HAP-1 (cell line): ENCODE measurements at regions not wholly inside any gene's neighbourhood (a gene's known extent, or its start where the extent isn't known, plus 50 kb on each side); places are given as distances from the start of the nearest gene placed in this dataset.

Experiments
- DNase-seq, 2 experiments: peaks; one replicate each; pipeline ENCODE4 v3.0.0-alpha.2; 2016 to 2020; ENCODE audit warnings: low spot score in 2 of 2
- H3K27me3 ChIP-seq: fragments of 250-450 bp; sonication (Bioruptor Pico); 2 replicates; pipeline ENCODE4 v1.5.1; 2020; ENCODE audit warnings: low read depth, mild to moderate bottlenecking, moderate library complexity
- H3K36me3 ChIP-seq: fragments of 250-450 bp; sonication (Bioruptor Pico); replicated peaks from 2 replicates; pipeline ENCODE4 v1.5.1; 2020; ENCODE audit warnings: mild to moderate bottlenecking
- H3K4me1 ChIP-seq: fragments of 250-450 bp; sonication (Bioruptor Pico); 2 replicates; pipeline ENCODE4 v1.5.1; 2020; ENCODE audit warnings: mild to moderate bottlenecking
- H3K4me3 ChIP-seq: fragments of 250-450 bp; sonication (Bioruptor Pico); 2 replicates; pipeline ENCODE4 v1.5.1; 2020; ENCODE audit warnings: mild to moderate bottlenecking, moderate library complexity
- H3K9me3 ChIP-seq: fragments of 250-450 bp; sonication (Bioruptor Pico); 2 replicates; pipeline ENCODE4 v1.5.1; 2020; ENCODE audit warnings: mild to moderate bottlenecking, moderate library complexity
- in situ Hi-C: fragments of 300-500 bp; cut with MboI; formaldehyde crosslinking; loops from 3 replicates; pipeline ENCODE4 v1.14.3; 2020; ENCODE audit warnings: low sequenced_read_pairs, inconsistent platforms, mixed read lengths

DNA sequence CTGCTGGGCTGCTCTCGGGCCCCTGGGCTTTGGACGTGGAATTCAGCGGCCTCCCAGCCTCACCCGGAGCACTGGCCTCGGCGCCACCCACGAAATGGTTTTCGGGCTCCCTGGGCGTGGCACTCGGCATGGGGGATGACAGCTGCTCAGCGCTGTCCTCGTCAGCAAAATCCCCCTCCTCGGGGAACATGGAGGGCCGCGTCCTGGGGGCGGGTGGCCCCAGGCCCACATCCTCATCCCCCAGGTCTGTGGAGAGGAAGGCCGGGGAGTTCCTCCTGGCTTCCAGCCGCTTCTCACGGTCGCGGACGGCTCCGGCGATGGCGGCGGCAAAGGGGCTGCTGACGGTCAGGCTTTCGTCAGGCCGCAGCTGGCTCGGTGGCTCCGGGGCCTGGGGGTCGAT, 88.4 kb downstream of the CTTN start:
- no peak overlapping the region for H3K4me3 ChIP-seq
- H3K36me3 ChIP-seq: no peaks in the 10 kb centered on the region
- H3K9me3 ChIP-seq: no peaks in the 10 kb centered on the region; the same call in 1 of the 2 replicates
- no peaks in the 10 kb centered on the region for H3K4me1 ChIP-seq
- in situ Hi-C loops: no loop called here
- H3K27me3 ChIP-seq: no peaks in the 10 kb centered on the region
- DNase-seq: no peak

DNA sequence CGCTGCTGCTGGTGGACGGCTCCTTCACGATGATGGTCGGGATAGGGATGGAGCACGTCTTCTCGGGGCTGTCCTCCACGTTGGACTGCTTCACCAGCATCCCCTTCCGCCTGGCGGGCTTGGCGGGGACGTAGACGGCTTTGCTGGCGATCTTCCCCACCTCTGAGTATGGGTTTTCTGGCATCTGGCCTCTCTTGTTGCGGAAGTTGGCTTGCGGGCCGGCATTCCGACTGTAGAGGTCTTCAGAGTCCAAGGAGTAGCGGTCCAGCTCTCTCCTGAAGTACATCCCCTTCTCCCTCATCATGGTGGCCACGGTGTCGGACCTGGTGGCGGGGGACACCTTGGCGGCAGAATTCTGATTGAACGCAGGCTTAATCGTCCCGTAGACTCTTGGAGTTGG, 88.8 kb downstream of the CTTN start:
- no peak for DNase-seq
- in situ Hi-C loops: no loop called here
- no peaks in the 10 kb centered on the region for H3K27me3 ChIP-seq
- H3K36me3 ChIP-seq: no peaks in the 10 kb centered on the region
- H3K9me3 ChIP-seq: no peaks in the 10 kb centered on the region; the same call in 1 of the 2 replicates
- no peaks in the 10 kb centered on the region for H3K4me1 ChIP-seq
- H3K4me3 ChIP-seq: no peak overlapping the region

DNA sequence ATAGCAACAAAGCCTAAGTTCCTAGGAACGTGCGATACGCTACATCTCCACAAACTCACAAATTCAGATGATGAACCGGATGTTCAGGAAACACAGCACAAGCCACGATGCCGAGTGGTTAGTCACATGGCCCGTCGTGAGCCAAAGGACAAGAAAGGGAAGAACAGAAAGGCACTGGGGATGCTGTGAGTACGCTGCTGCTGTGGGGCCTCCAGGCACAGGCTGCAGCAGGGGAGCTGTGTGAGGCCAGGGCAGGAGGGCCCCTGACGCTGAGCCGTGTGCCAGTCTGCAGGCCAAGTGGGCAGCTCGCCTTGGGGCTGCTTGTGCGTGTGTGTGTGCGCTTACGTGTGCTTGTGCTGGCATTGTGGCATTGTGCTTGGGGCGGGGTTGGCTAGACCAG, 89.4 kb downstream of the CTTN start:
- in situ Hi-C loops: no loop called here
- no peaks in the 10 kb centered on the region; the same call in 1 of the 2 replicates for H3K9me3 ChIP-seq
- H3K36me3 ChIP-seq: no peaks in the 10 kb centered on the region
- no peaks in the 10 kb centered on the region for H3K27me3 ChIP-seq
- DNase-seq: no peak
- no peak overlapping the region for H3K4me3 ChIP-seq
- no peaks in the 10 kb centered on the region for H3K4me1 ChIP-seq

DNA sequence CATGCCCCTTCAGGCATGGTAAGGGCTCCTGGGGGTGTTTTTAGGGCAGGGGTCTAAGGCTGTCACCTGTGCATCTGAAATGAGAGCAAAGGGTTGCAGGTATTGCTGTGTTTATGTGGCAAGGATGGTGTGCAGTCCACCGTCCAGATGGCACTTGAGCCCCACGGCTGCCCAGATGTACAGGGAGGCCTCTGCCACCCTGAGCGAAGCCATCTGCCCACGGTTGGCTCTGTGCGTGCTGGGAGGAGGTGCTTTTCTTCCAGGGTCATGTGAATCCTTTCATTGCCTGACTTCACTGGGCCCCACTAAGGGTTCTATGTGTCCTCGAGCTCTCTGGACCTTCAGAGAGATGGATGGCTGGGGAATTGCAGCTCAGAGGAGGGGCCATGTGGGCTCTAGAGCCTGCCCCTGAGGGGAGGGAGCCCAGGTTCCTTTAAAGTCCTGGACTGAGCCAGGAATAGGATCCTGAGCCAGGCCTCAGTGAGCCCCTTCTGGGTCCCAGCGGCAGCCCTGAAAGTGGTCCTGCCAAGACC, 89.9 kb downstream of the CTTN start:
- no peaks in the 10 kb centered on the region; the same call in 1 of the 2 replicates for H3K9me3 ChIP-seq
- H3K27me3 ChIP-seq: no peaks in the 10 kb centered on the region
- in situ Hi-C loops: no loop called here
- H3K4me3 ChIP-seq: no peak overlapping the region
- no peaks in the 10 kb centered on the region for H3K4me1 ChIP-seq
- no peaks in the 10 kb centered on the region for H3K36me3 ChIP-seq
- no peak for DNase-seq

GRCh38 chr11:70489276-70489675, 90.9 kb downstream of the CTTN start:
- in situ Hi-C loops: no loop called here
- no peaks in the 10 kb centered on the region for H3K4me1 ChIP-seq
- H3K27me3 ChIP-seq: no peaks in the 10 kb centered on the region
- H3K36me3 ChIP-seq: no peaks in the 10 kb centered on the region
- no peaks in the 10 kb centered on the region; the same call in 1 of the 2 replicates for H3K9me3 ChIP-seq
- H3K4me3 ChIP-seq: no peak overlapping the region
- DNase-seq: no peak

DNA sequence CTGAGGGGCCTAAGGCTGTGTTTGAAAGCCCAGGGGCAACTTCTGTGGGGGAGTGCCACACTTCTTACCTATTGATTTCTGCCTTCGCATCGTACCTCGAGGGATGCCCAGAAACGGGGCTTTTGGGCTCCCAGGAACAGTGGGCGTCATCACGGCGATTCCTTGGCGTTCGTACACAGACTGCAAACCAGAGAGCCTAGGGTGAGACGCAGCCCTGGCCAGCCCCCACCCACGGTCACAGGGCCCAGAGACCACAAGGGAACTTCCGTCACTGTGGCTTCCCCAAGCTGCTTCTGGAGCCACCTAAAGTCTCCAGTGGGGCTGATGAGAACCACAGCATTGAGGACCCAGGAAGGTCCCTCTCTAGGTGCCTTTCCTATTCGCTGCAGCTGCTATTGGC, 91.9 kb downstream of the CTTN start:
- no peak for DNase-seq
- H3K4me3 ChIP-seq: no peak overlapping the region
- in situ Hi-C loops: no loop called here
- H3K27me3 ChIP-seq: no peaks in the 10 kb centered on the region
- no peaks in the 10 kb centered on the region for H3K36me3 ChIP-seq
- no peaks in the 10 kb centered on the region for H3K4me1 ChIP-seq
- H3K9me3 ChIP-seq: no peaks in the 10 kb centered on the region; the same call in 1 of the 2 replicates

- DNase-seq: no peak
- H3K4me1 ChIP-seq: no peaks in the 10 kb centered on the region
- no peaks in the 10 kb centered on the region for H3K27me3 ChIP-seq
- H3K9me3 ChIP-seq: no peaks in the 10 kb centered on the region; the same call in 1 of the 2 replicates
- in situ Hi-C loops: no loop called here
- H3K36me3 ChIP-seq: no peaks in the 10 kb centered on the region
- no peak overlapping the region for H3K4me3 ChIP-seq
Measured at GRCh38 chr11:70490723-70491558, 92.6 kb downstream of the CTTN start.

DNA sequence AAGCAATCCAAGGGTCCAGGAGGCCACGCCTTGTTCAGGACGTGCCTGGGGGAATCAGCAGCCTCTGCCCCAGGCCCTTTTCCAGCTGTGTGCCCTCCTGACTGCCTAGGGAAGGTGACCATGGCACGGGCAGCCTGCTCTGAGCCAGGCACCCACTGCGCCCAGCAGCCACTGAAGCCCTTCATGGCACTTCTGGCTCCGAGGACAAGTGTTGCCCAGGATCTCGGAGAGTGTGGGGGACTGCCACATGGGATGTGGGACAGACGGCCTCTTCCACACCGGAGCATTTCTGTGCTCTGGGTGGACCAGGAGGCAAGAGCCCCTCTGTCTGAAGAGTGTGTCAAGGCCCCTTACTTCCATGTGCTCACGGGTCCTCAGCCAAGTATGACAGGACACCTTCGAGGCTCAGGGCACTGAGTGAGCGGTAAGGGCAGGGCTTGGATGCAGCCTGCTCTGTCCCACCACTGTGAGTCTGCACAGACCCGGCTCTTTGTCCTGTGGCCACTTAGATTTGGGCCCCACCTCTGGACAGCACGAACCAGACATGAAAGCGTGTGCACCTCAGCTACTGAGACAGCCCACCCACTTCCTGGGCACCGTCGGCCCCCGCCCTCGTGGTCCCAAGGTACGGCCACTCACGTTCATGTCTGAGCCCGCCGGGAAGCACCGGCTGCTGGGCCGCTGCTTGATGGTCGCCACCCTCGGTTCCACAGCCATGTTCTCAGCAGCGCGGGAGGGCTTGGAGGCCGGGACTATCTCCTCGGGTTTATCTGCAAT, 93.6 kb downstream of the CTTN start:
- Histone ChIP-seq H3K36me3 (no peaks in the 10 kb centered on the region), H3K27me3 (no peaks in the 10 kb centered on the region), H3K4me3 (no peak overlapping the region), H3K4me1 (peaks cover 3% of the 10 kb centered on the region; the same call in 1 of the 2 replicates), H3K9me3 (no peaks in the 10 kb centered on the region; the same call in 1 of the 2 replicates)
- DNase-seq: no peak
- in situ Hi-C loops: no loop called here

GRCh38 chr11:70493089-70493474, 94.8 kb downstream of the CTTN start:
- no peak overlapping the region for H3K4me3 ChIP-seq
- H3K9me3 ChIP-seq: no peaks in the 10 kb centered on the region; the same call in 1 of the 2 replicates
- peaks cover 11% of the 10 kb centered on the region for H3K4me1 ChIP-seq
- in situ Hi-C loops: no loop called here
- no peaks in the 10 kb centered on the region for H3K36me3 ChIP-seq
- H3K27me3 ChIP-seq: no peaks in the 10 kb centered on the region
- no peak for DNase-seq

DNA sequence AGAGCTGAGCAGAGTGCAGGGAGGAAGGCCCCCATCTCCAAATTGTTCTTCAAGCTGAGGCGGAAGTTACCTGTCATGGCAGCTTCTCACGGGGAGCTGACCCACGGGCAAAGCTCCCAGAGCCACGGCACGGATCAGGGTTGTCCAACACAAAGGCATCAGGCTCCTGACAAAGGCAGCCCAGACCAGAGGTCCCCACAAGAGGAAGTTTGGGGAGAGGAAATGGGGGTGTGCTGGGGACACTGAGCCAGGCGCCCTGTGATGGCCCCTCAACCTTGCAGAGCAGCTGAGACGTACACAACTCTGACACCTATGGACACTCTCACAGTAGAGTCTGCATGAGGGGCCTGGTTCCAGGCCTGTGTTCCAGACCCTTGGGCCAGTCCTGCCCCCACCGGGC, 95.6 kb downstream of the CTTN start:
- DNase-seq: no peak
- Histone ChIP-seq H3K4me3 (no peak overlapping the region), H3K36me3 (no peaks in the 10 kb centered on the region), H3K27me3 (no peaks in the 10 kb centered on the region), H3K4me1 (peaks cover 11% of the 10 kb centered on the region), H3K9me3 (no peaks in the 10 kb centered on the region; the same call in 1 of the 2 replicates)
- in situ Hi-C loops: no loop called here

- Histone ChIP-seq H3K27me3 (no peaks in the 10 kb centered on the region), H3K36me3 (no peaks in the 10 kb centered on the region), H3K4me3 (no peak overlapping the region), H3K9me3 (no peaks in the 10 kb centered on the region; the same call in 1 of the 2 replicates), H3K4me1 (peaks cover 11% of the 10 kb centered on the region)
- no peak for DNase-seq
- in situ Hi-C loops: no loop called here
Measured at GRCh38 chr11:70494559-70495350, 96.4 kb downstream of the CTTN start.

DNA sequence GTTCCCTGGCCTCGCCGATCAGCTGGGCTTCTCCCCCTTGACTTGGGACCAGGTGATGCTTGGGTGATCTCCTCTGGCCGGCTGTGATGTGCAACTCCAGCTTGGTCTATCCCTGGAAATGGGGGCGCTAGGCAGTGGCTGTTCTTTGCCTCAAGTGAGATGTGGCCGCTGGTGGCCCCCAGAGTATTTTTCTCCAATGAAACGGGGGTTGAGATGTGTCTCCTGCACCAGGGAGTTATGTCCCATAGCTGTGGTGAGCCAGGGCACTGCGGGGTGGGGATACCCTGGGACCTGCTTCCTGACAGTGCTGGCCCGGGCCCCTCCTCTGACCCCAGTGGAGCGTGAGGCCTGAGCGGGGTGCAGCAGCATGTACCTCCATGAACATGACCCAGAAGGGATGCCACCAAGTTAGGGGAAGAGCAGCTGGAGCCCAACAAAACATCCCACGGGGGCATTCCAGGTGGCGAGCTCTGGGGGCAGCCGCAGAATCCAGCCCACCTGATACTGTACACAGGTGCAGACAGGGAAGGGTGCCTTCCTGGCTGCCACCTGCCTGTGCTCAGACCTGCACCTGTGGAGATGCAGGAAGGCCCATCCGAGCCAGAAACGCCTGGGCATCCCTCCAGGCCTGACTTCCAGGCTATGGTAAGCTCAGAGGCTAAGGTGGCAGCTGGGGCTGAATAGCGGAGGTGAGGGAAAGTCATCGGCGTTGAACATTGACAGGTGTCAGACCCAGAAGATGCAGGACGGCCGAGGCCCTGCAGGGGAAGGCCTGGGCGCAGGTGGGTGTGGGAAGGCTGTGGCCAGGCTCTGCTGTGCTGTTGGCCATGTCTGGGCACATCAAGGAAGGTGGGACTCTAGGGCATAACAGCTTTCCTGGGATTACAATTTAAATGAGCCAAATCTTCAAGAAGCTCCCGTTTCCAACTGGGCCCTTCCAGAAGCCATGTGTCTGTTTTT, 97.3 kb downstream of the CTTN start:
- Histone ChIP-seq H3K36me3 (no peaks in the 10 kb centered on the region), H3K9me3 (no peaks in the 10 kb centered on the region; the same call in 1 of the 2 replicates), H3K27me3 (no peaks in the 10 kb centered on the region), H3K4me1 (peaks cover 11% of the 10 kb centered on the region), H3K4me3 (no peak overlapping the region)
- no peak for DNase-seq
- in situ Hi-C loops: no loop called here
